Keratinocyte (primary cell): ENCODE measurements at regions not wholly inside any gene's neighbourhood (a gene's known extent, or its start where the extent isn't known, plus 50 kb on each side); places are given as distances from the start of the nearest gene placed in this dataset.
"Not testable (repeated sequence)": the region's sequence is repeated elsewhere in the genome, so short reads cannot be mapped to it uniquely, and the experiment has no call there.

Source experiments
- DNase-seq: peaks from one replicate; pipeline ENCODE4 v3.0.0-alpha.2; 2011; ENCODE audit warnings: low read depth, missing footprints, low spot score
- FAIRE-seq: peaks from 2 replicates; lab custom pipeline; 2011; peaks lifted over from hg19 to GRCh38; lab: Jason Lieb, UNC
- H2AFZ ChIP-seq: 2 replicates; pipeline ENCODE4 v1.6.0; 2012; ENCODE audit warnings: low read length, control low read depth, inconsistent platforms; ENCODE audit not compliant: control insufficient read depth
- H3K27ac ChIP-seq: 2 replicates; pipeline ENCODE4 v1.5.1; 2011; ENCODE audit warnings: low read length; ENCODE audit not compliant: control insufficient read depth, insufficient read depth
- H3K27me3 ChIP-seq: 3 replicates; pipeline ENCODE4 v1.6.0; 2011; ENCODE audit warnings: low read length; ENCODE audit not compliant: control insufficient read depth, insufficient read depth; ENCODE audit errors: extremely low read depth
- H3K36me3 ChIP-seq, 2 experiments: 2 replicates in 1 of 2; 3 replicates in 1 of 2; pipeline ENCODE4 v1.5.1; 2011; ENCODE audit warnings: low read length in 2 of 2, mild to moderate bottlenecking in 1 of 2; ENCODE audit not compliant: control insufficient read depth in 2 of 2, insufficient read depth in 2 of 2; ENCODE audit errors: extremely low read depth in 1 of 2
- H3K4me1 ChIP-seq: 3 replicates; pipeline ENCODE4 v1.5.1; 2011; ENCODE audit warnings: low read length; ENCODE audit not compliant: control insufficient read depth, insufficient read depth; ENCODE audit errors: extremely low read depth
- H3K4me2 ChIP-seq: 3 replicates; pipeline ENCODE4 v1.6.0; 2011; ENCODE audit warnings: low read depth, low read length; ENCODE audit not compliant: control insufficient read depth, insufficient read depth; ENCODE audit errors: extremely low read depth
- H3K4me3 ChIP-seq, 3 experiments: fragments of 200-600 bp in 1 of 3; sonication (generic) in 1 of 3; 2 replicates in 2 of 3; 3 replicates in 1 of 3; pipeline ENCODE4 v1.5.1; 2011 to 2016; ENCODE audit warnings: low read length in 3 of 3, mild to moderate bottlenecking in 3 of 3, control low read depth in 2 of 3, inconsistent platforms in 1 of 3, low read depth in 1 of 3, mixed read lengths in 1 of 3, mixed run types in 1 of 3, moderate library complexity in 1 of 3; ENCODE audit not compliant: control insufficient read depth in 2 of 3, insufficient read depth in 2 of 3; ENCODE audit errors: extremely low read depth in 1 of 3
- H3K79me2 ChIP-seq: 2 replicates; pipeline ENCODE4 v1.6.0; 2012; ENCODE audit warnings: low read length; ENCODE audit not compliant: control insufficient read depth, insufficient read depth
- H3K9ac ChIP-seq: 3 replicates; pipeline ENCODE4 v1.6.0; 2011; ENCODE audit warnings: low read length; ENCODE audit not compliant: control insufficient read depth, insufficient read depth; ENCODE audit errors: extremely low read depth
- H3K9me1 ChIP-seq: 3 replicates; pipeline ENCODE4 v1.6.0; 2011; ENCODE audit warnings: low read length; ENCODE audit not compliant: control insufficient read depth, insufficient read depth; ENCODE audit errors: extremely low read depth
- H3K9me3 ChIP-seq: 2 replicates; pipeline ENCODE4 v1.5.1; 2012; ENCODE audit warnings: low read depth, low read length; ENCODE audit not compliant: control insufficient read depth
- H4K20me1 ChIP-seq: 3 replicates; pipeline ENCODE4 v1.6.0; 2011; ENCODE audit warnings: low read length; ENCODE audit not compliant: control insufficient read depth, insufficient read depth; ENCODE audit errors: extremely low read depth
- CTCF ChIP-seq, 3 experiments: IDR thresholded peaks in 1 of 3; conservative IDR thresholded peaks in 1 of 3; optimal IDR thresholded peaks in 1 of 3; 2 replicates in 2 of 3; 3 replicates in 1 of 3; pipeline versions ENCODE3 to v1.5.1; 2011; ENCODE audit warnings: low read length in 3 of 3, mild to moderate bottlenecking in 3 of 3, moderate library complexity in 2 of 3, control low read depth in 1 of 3, inconsistent platforms in 1 of 3; ENCODE audit not compliant: insufficient read depth in 2 of 3; ENCODE audit errors: extremely low read depth in 1 of 3
- EZH2 ChIP-seq: IDR thresholded peaks from one replicate; pipeline ENCODE4 v1.6.1; 2012; ENCODE audit warnings: inconsistent platforms, mild to moderate bottlenecking, low read length, moderate library complexity
- dilution Hi-C: fragments of 300-500 bp; cut with MboI; formaldehyde crosslinking; loops from one replicate; pipeline ENCODE4 v1.7.0; 2020; ENCODE audit warnings: low sequenced_read_pairs; ENCODE audit not compliant: extremely low pct_ligation_motif_present

- DNase-seq (no peak), FAIRE-seq (no peak)
- Histone ChIP-seq H3K36me3 (no peaks in the 10 kb centered on the region), H2AFZ (no peak overlapping the region), H3K9ac (no peak overlapping the region), H4K20me1 (no peaks in the 10 kb centered on the region), H3K9me3 (no peaks in the 10 kb centered on the region), H3K4me1 (no peaks in the 10 kb centered on the region), H3K4me2 (no peak overlapping the region), H3K79me2 (no peaks in the 10 kb centered on the region), H3K4me3 (no peak overlapping the region), H3K27ac (no peak overlapping the region), H3K27me3 (no peaks in the 10 kb centered on the region), H3K9me1 (no peaks in the 10 kb centered on the region)
- TF ChIP-seq EZH2 (no peak), CTCF (optimal IDR thresholded peaks at IDR 0.05 in 1 of 3, IDR thresholded peaks at IDR 0.05 in 1 of 3, conservative IDR thresholded peaks at IDR 0.05 in 1 of 3; ENCODE audit: extremely low read depth in 1 of 3, insufficient read depth in 2 of 3, low read length in 3 of 3) (no peak)
- dilution Hi-C loops = no loop called here
Measured at GRCh38 chr17:68674029-68674925, 73.1 kb upstream of the FAM20A start.

DNA sequence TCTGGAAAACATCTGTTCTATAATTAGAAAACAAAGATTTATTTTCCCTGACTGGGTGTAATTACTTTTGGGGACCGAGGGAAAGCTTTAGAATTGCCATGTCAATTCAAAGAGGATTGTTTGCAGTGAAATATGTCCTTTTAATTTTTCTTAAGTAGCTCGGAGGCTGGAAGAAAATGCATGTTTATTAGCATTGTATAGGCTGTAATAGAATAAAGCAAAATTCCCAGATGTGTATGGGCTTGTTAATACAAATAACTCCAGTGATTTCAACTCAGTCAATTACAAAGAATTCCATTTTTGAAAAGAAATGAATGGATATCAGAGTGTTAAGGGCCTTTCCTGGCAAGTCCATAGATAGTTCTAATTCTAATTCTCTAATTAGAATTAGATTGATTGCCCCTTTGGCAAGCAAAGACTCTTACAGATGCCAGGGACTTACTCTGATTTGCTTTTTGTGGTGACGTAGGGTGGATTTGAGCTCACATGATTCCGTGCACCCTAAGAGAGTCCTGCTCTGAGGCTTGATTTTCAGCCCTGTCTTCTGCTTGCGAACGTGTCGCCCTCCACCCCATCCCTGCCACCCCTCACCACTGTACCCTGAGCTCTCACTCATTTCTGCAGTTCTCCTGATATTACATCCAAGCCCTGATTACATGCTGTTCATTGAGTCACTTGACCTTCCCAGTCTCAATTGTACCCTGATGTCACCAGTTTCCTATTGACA is 70.0 kb upstream of the FAM20A start:
- H3K79me2 ChIP-seq = no peaks in the 10 kb centered on the region
- no peak overlapping the region for H3K9ac ChIP-seq
- DNase-seq (no peak), FAIRE-seq (no peak)
- dilution Hi-C loops = no loop called here
- no peaks in the 10 kb centered on the region for H3K27me3 ChIP-seq
- H2AFZ ChIP-seq = no peak overlapping the region
- no peak overlapping the region for H3K27ac ChIP-seq
- H4K20me1 ChIP-seq = no peaks in the 10 kb centered on the region
- no peaks in the 10 kb centered on the region for H3K36me3 ChIP-seq
- no peaks in the 10 kb centered on the region for H3K9me3 ChIP-seq
- TF ChIP-seq CTCF (optimal IDR thresholded peaks at IDR 0.05 in 1 of 3, IDR thresholded peaks at IDR 0.05 in 1 of 3, conservative IDR thresholded peaks at IDR 0.05 in 1 of 3; ENCODE audit: extremely low read depth in 1 of 3, insufficient read depth in 2 of 3, low read length in 3 of 3) (no peak), EZH2 (no peak)
- no peak overlapping the region for H3K4me3 ChIP-seq
- H3K4me2 ChIP-seq = no peak overlapping the region
- H3K4me1 ChIP-seq = no peaks in the 10 kb centered on the region
- no peaks in the 10 kb centered on the region for H3K9me1 ChIP-seq

GRCh38 chr17:68666438-68666837 is 65.3 kb upstream of the FAM20A start:
- H3K4me2 ChIP-seq, H3K27me3 ChIP-seq, H2AFZ ChIP-seq, DNase-seq, dilution Hi-C loops, H3K9me3 ChIP-seq, H3K79me2 ChIP-seq, H3K4me1 ChIP-seq, H3K9me1 ChIP-seq, H3K36me3 ChIP-seq, H3K27ac ChIP-seq, H3K4me3 ChIP-seq, H4K20me1 ChIP-seq, H3K9ac ChIP-seq, FAIRE-seq: not testable (repeated sequence)
